ENCODE measurements at regions not wholly inside any gene's neighbourhood (a gene's known extent, or its start where the extent isn't known, plus 50 kb on each side); places are given as distances from the start of the nearest gene placed in this dataset.

- no peak for DNase-seq (ENCODE audit: low spot score)
Measured at GRCh38 chr16:77663711-77664110, 58.6 kb upstream of the NUDT7 start.

DNA sequence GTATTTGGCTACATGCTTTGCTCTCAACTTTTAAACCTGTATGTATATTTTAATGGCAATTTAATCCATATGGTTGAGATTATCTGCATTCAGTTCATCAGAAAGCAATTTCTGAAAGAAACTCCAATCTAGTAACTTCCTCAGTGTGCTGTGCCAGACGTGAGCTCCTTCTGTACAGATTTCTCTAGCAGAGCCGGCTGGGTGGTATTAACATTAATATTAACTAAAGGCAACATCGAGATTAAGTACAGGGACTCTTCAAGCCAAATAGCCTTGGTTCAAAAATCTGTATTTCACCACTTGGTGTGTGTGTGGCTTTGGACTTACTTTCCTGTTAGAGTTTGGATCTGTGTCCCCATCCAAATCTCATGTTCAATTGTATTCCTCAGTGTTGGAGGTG lies 55.5 kb upstream of the NUDT7 start:
- no peak for DNase-seq (ENCODE audit: low spot score)

- no peak for DNase-seq (ENCODE audit: low spot score)
Measured at GRCh38 chr16:77668201-77668600, 54.1 kb upstream of the NUDT7 start.

DNA sequence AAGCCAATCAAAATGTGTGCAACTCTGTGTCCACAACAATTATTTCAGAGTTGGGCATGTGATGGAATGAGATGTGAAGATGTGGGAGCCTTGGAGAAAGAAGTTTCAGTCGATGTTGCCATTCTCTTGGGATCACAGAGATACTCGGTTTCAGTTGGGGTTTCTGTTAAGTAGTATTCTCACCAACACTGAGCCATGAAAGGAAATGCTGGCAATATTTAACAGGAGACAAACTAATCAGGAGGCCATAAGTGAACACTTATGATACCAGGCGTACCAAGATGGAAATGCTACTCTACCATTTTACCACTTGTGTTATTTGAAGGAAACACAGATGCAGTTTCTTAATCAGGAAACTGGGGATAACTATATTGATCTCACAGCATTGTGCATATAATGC lies 53.3 kb upstream of the NUDT7 start:
- no peak for DNase-seq (ENCODE audit: low spot score)

Measured in CD4-positive, alpha-beta T cell treated with Interleukin-6 at 100 ng/mL for 8 hours (primary cell).